GM12878 (cell line): ENCODE measurements at regions not wholly inside any gene's neighbourhood (a gene's known extent, or its start where the extent isn't known, plus 50 kb on each side); places are given as distances from the start of the nearest gene placed in this dataset.

Experiments
- ATAC-seq: fragments of 200-7000 bp; cut with Tn5 transposase; 3 replicates; pipeline ENCODE4 v1.9.1; 2020; ENCODE audit warnings: mild to moderate bottlenecking, moderate library complexity
- BruUV-seq: library from RNA; stranded (reverse); fragments of 400-500 nt; replicated peaks from 2 replicates; lab custom pipeline; 2021; lab: Mats Ljungman, UMichigan
- CTCF ChIA-PET: fragments of 300-600 bp; sonication (Branson Sonifier 250); formaldehyde crosslinking; extraction: SDS; loops from one replicate; lab custom pipeline; 2021; ENCODE audit warnings: inconsistent platforms; lab: Yijun Ruan, JAX
- POLR2A ChIA-PET: fragments of 350-600 bp; formaldehyde crosslinking; extraction: SDS; loops from one replicate; lab custom pipeline; 2021; ENCODE audit warnings: inconsistent platforms; lab: Charles Lee
- RAD21 ChIA-PET: fragments of 300-600 bp; sonication (Branson Sonifier 250); formaldehyde crosslinking; loops from one replicate; lab custom pipeline; 2023; ENCODE audit warnings: antibody characterized with exemption; ENCODE audit not compliant: unreplicated experiment; lab: Charles Lee
- SMC1A ChIA-PET: fragments of 300-600 bp; sonication (Branson Sonifier 250); formaldehyde crosslinking; loops from one replicate; lab custom pipeline; 2023; ENCODE audit not compliant: unreplicated experiment, uncharacterized antibody; lab: Charles Lee
- DNase-seq: peaks from one replicate; pipeline ENCODE4 v3.0.0-alpha.2; 2011; ENCODE audit warnings: low read depth, low spot score
- FAIRE-seq: peaks from 3 replicates; lab custom pipeline; 2011; peaks lifted over from hg19 to GRCh38; lab: Jason Lieb, UNC
- H2AFZ ChIP-seq: 2 replicates; pipeline ENCODE4 v1.6.0; 2011; ENCODE audit warnings: low read depth, low read length, control low read depth; ENCODE audit not compliant: control insufficient read depth
- H3K27ac ChIP-seq: 2 replicates; pipeline ENCODE4 v1.5.1; 2011; ENCODE audit warnings: control low read depth; ENCODE audit not compliant: control insufficient read depth, insufficient read depth
- H3K27me3 ChIP-seq, 2 experiments: replicated peaks in 1 of 2; 2 replicates each; pipeline versions ENCODE4 v1.6.0 to v1.6.1; 2011; ENCODE audit warnings: low read length in 1 of 2; ENCODE audit not compliant: control insufficient read depth in 2 of 2, insufficient read depth in 2 of 2
- H3K36me3 ChIP-seq, 2 experiments: 2 replicates each; pipeline ENCODE4 v1.5.1; 2011; ENCODE audit warnings: low read length in 1 of 2; ENCODE audit not compliant: control insufficient read depth in 2 of 2, insufficient read depth in 2 of 2
- H3K4me1 ChIP-seq: 2 replicates; pipeline ENCODE4 v1.6.1; 2011; ENCODE audit warnings: mild to moderate bottlenecking, low read length, moderate library complexity, mixed read lengths; ENCODE audit not compliant: control insufficient read depth, insufficient read depth
- H3K4me2 ChIP-seq: 2 replicates; pipeline ENCODE4 v1.6.0; 2011; ENCODE audit warnings: control low read depth; ENCODE audit not compliant: control insufficient read depth, insufficient read depth
- H3K4me3 ChIP-seq: fragments of 200-600 bp; sonication (generic); 2 replicates; pipeline ENCODE4 v1.5.1; 2016
- H3K79me2 ChIP-seq: 2 replicates; pipeline ENCODE4 v1.6.0; 2011; ENCODE audit warnings: low read length; ENCODE audit not compliant: control insufficient read depth, insufficient read depth
- H3K9ac ChIP-seq: 2 replicates; pipeline ENCODE4 v1.8.0; 2011; ENCODE audit warnings: low read length, control low read depth, mixed read lengths; ENCODE audit not compliant: control insufficient read depth, insufficient read depth
- H3K9me3 ChIP-seq: replicated peaks from 3 replicates; pipeline ENCODE4 v1.5.1; 2011; ENCODE audit warnings: mild to moderate bottlenecking, low read length; ENCODE audit not compliant: control insufficient read depth, insufficient read depth
- H4K20me1 ChIP-seq: 2 replicates; pipeline ENCODE4 v1.6.0; 2011; ENCODE audit not compliant: control insufficient read depth, insufficient read depth
- NFIC ChIP-seq: IDR thresholded peaks from 2 replicates; pipeline ENCODE4 v1.6.1; 2012; ENCODE audit warnings: low read depth, mild to moderate bottlenecking, inconsistent platforms, low read length, moderate library complexity
- RBBP5 ChIP-seq: fragments of 200-600 bp; sonication (generic); conservative IDR thresholded peaks from 2 replicates; pipeline ENCODE4 v1.6.1; 2016
- SP1 ChIP-seq: IDR thresholded peaks from one replicate; pipeline ENCODE4 v1.6.1; 2011; ENCODE audit warnings: low read depth, low read length
- WGBS: methylation state at CpG from one replicate; pipeline ENCODE4 v1.1.6; 2016; ENCODE audit warnings: low lambda C conversion rate; ENCODE audit not compliant: insufficient replicate concordance, insufficient coverage; ENCODE audit errors: missing lambda C conversion rate; 5-methylcytosine and 5-hydroxymethylcytosine counted together
- in situ Hi-C: fragments of 300-500 bp; cut with MboI; formaldehyde crosslinking; loops from 9 replicates; pipeline ENCODE4 v1.14.3; 2018; ENCODE audit warnings: mixed read lengths
- intact Hi-C: fragments of 100-400 bp; cut with micrococcal nuclease; formaldehyde crosslinking; loops from one replicate; pipeline ENCODE4 v1.14.2; 2022; ENCODE audit not compliant: unreplicated experiment
- TF ChIP-seq, protein P1 (sequence below), 3 experiments: IDR thresholded peaks in 2 of 3; conservative IDR thresholded peaks in 1 of 3; 2 replicates each; pipeline ENCODE4 v1.5.1; 2011; ENCODE audit warnings: low read depth in 3 of 3, low read length in 3 of 3, mild to moderate bottlenecking in 3 of 3, control low read depth in 2 of 3, moderate library complexity in 2 of 3, inconsistent platforms in 1 of 3, mixed read lengths in 1 of 3; ENCODE audit not compliant: control insufficient read depth in 2 of 3, insufficient read depth in 1 of 3; ENCODE audit errors: extremely low read depth in 1 of 3

DNA sequence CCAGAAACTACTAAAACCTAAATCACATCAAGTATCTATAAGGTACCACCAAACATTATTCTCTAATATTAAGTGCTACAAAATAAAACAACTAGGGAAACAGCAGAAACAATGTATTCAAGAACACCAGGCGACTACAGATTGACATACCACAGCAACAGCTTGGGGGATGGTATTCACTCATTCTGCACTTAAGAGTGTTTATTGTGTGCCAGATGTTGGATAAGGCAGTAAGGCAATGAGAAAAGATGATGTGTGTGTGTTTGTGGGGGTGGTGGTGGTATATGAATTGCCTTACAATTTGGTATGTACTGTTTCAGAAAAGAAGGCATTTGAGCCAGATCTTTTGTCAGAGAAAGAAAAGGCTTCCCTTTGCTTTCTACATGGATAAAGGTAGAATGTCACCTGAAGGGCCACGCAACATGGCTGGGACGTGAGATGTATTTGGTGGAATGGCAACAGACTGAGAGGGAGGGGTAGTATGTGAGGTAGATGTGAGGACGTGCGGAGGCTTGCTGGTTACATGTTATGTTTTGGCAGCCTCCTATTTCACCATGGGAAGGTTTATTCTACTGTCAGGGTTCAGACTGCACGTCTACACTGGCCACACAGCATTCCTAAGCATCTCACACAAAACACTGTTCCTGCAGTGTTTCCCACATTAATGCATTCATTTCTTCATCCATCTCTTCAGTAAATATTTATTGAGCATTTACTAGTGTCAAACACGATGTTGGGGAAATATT is 300.7 kb downstream of the KLF12 start:
- H3K79me2 ChIP-seq: no peaks in the 10 kb centered on the region
- H3K27ac ChIP-seq: no peak overlapping the region
- DNase-seq (no peak), FAIRE-seq (no peak), ATAC-seq (no peak)
- H3K4me3 ChIP-seq: no peak overlapping the region
- no peaks in the 10 kb centered on the region for H3K4me1 ChIP-seq
- RAD21 ChIA-PET: interaction anchor here (0.8 to 1.7 kb wide), 4 partner anchors 229 to 697 kb away, joined by 3 to 6 read pairs (median 4); no protein-coding TSS in a partner anchor
- BruUV-seq: no TSS peak
- H2AFZ ChIP-seq: no peak overlapping the region
- intact Hi-C loops (no loop called here), in situ Hi-C loops (loop anchor here (10.0 kb wide), 1 partner anchor 1391 kb away; no protein-coding TSS in a partner anchor)
- H3K9me3 ChIP-seq: no peaks in the 10 kb centered on the region
- POLR2A ChIA-PET: no interaction called here
- H3K9ac ChIP-seq: no peak overlapping the region
- H4K20me1 ChIP-seq: no peaks in the 10 kb centered on the region
- no peaks in the 10 kb centered on the region for H3K27me3 ChIP-seq
- CTCF ChIA-PET: interaction anchor here (0.7 to 6.0 kb wide), 9 partner anchors 8 to 1386 kb away, joined by 3 to 102 read pairs (median 3); no protein-coding TSS in a partner anchor
- TF ChIP-seq RBBP5 (no peak), NFIC (no peak), SP1 (no peak)
- TF ChIP-seq, protein P1, sequence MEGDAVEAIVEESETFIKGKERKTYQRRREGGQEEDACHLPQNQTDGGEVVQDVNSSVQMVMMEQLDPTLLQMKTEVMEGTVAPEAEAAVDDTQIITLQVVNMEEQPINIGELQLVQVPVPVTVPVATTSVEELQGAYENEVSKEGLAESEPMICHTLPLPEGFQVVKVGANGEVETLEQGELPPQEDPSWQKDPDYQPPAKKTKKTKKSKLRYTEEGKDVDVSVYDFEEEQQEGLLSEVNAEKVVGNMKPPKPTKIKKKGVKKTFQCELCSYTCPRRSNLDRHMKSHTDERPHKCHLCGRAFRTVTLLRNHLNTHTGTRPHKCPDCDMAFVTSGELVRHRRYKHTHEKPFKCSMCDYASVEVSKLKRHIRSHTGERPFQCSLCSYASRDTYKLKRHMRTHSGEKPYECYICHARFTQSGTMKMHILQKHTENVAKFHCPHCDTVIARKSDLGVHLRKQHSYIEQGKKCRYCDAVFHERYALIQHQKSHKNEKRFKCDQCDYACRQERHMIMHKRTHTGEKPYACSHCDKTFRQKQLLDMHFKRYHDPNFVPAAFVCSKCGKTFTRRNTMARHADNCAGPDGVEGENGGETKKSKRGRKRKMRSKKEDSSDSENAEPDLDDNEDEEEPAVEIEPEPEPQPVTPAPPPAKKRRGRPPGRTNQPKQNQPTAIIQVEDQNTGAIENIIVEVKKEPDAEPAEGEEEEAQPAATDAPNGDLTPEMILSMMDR (IDR thresholded peaks at IDR 0.05 in 2 of 3, conservative IDR thresholded peaks at IDR 0.05 in 1 of 3; ENCODE audit: control insufficient read depth in 2 of 3, extremely low read depth in 1 of 3, insufficient read depth in 1 of 3, low read depth in 3 of 3, low read length in 3 of 3): no peak
- no peaks in the 10 kb centered on the region for H3K36me3 ChIP-seq
- 86% methylated on average over 7 of the region's 7 CpGs for WGBS
- no peak overlapping the region for H3K4me2 ChIP-seq
- SMC1A ChIA-PET: interaction anchor here (0.7 to 4.2 kb wide), 6 partner anchors 9 to 455 kb away, joined by 3 to 52 read pairs (median 4); no protein-coding TSS in a partner anchor
